ENCODE measurements at regions not wholly inside any gene's neighbourhood (a gene's known extent, or its start where the extent isn't known, plus 50 kb on each side); places are given as distances from the start of the nearest gene placed in this dataset.
"Not testable (repeated sequence)": the region's sequence is repeated elsewhere in the genome, so short reads cannot be mapped to it uniquely, and the experiment has no call there.

DNA sequence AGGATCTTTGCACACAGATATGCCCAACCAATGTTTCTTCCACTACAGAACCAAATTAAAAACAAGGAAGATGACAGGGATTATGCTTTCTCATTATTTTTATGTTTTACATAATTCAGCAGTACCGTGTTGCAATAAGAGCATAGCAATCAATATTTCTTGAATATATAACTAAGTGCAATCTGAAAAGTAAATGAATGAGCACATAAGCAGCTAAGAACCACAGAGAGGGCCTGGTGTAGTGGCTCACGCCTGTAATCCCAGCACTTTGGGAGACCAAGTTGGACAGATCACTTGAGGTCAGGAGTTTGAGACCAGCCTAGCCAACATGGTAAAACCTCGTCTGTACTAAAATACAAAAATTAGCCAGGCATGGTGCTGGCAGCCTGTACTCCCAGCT is 423.7 kb downstream of the MRPL39 start:
- dilution Hi-C loops (cut with MboI; ENCODE audit: extremely low pct_ligation_motif_present, low sequenced_read_pairs): no loop called here
- POLR2A ChIA-PET: no interaction called here
- TF ChIP-seq JUN (IDR thresholded peaks at IDR 0.05; ENCODE audit: borderline replicate concordance, insufficient read depth, insufficient read length, low read depth): no peak
- TF ChIP-seq, protein P1, sequence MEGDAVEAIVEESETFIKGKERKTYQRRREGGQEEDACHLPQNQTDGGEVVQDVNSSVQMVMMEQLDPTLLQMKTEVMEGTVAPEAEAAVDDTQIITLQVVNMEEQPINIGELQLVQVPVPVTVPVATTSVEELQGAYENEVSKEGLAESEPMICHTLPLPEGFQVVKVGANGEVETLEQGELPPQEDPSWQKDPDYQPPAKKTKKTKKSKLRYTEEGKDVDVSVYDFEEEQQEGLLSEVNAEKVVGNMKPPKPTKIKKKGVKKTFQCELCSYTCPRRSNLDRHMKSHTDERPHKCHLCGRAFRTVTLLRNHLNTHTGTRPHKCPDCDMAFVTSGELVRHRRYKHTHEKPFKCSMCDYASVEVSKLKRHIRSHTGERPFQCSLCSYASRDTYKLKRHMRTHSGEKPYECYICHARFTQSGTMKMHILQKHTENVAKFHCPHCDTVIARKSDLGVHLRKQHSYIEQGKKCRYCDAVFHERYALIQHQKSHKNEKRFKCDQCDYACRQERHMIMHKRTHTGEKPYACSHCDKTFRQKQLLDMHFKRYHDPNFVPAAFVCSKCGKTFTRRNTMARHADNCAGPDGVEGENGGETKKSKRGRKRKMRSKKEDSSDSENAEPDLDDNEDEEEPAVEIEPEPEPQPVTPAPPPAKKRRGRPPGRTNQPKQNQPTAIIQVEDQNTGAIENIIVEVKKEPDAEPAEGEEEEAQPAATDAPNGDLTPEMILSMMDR (IDR thresholded peaks at IDR 0.05; ENCODE audit: extremely low read depth in 1 of 2, insufficient read depth in 1 of 2, low read depth in 1 of 2, low read length in 2 of 2): no peak
- no peak for TF ChIP-seq EZH2 (IDR thresholded peaks at IDR 0.05; ENCODE audit: borderline replicate concordance, low read depth, low read length, severe bottlenecking)
- no peak for TF ChIP-seq FOS (IDR thresholded peaks at IDR 0.05; ENCODE audit: borderline replicate concordance, insufficient read depth, low read length)
- TF ChIP-seq POLR2AphosphoS5 (IDR thresholded peaks at IDR 0.05; ENCODE audit: insufficient read depth, low read depth, low read length): no peak
- no peak for TF ChIP-seq GATA2 (IDR thresholded peaks at IDR 0.05; ENCODE audit: insufficient read depth, insufficient read length, low read depth, low read length)
- TF ChIP-seq MYC (IDR thresholded peaks at IDR 0.05; ENCODE audit: low read depth, low read length): no peak
- no peak for TF ChIP-seq MAX (IDR thresholded peaks at IDR 0.05; ENCODE audit: insufficient read depth, insufficient read length)
- no peak for TF ChIP-seq POLR2A (IDR thresholded peaks at IDR 0.05; ENCODE audit: low read depth, low read length)
- no peak overlapping the region for H3K9ac ChIP-seq (replicated peaks; ENCODE audit: extremely low read depth, insufficient read depth, low read length)
- no TSS peak for BruUV-seq (replicated peaks)
- CTCF ChIA-PET: no interaction called here
- no peak overlapping the region for H3K4me3 ChIP-seq (replicated peaks in 1 of 3; ENCODE audit: insufficient read depth in 1 of 3, low read depth in 1 of 3, low read length in 3 of 3)
- H3K9me3 ChIP-seq (replicated peaks; ENCODE audit: control insufficient read depth, insufficient read depth, low read length): no peaks in the 10 kb centered on the region
- DNase-seq (ENCODE audit: low read depth, low spot score): no peak
- intact Hi-C loops (cut with micrococcal nuclease): no loop called here
- no peak for FAIRE-seq
- H3K4me1 ChIP-seq (ENCODE audit: control insufficient read depth, extremely low read depth, insufficient read depth, low read length): no peaks in the 10 kb centered on the region
- no peak overlapping the region for H3K27ac ChIP-seq (ENCODE audit: insufficient read depth, low read depth, low read length)
- no peaks in the 10 kb centered on the region for H4K20me1 ChIP-seq (replicated peaks; ENCODE audit: control insufficient read depth, extremely low read depth, insufficient read depth, low read length)
- H3K27me3 ChIP-seq (ENCODE audit: control insufficient read depth in 2 of 2, insufficient read depth in 2 of 2, low read length in 2 of 2): no peaks in the 10 kb centered on the region
- no peak overlapping the region for H3K4me2 ChIP-seq (ENCODE audit: insufficient read depth, low read length)
- no peaks in the 10 kb centered on the region for H3K79me2 ChIP-seq (ENCODE audit: control insufficient read depth, insufficient read depth, low read length)
- H3K9me1 ChIP-seq (replicated peaks; ENCODE audit: control insufficient read depth, extremely low read depth, insufficient read depth, low read length): no peaks in the 10 kb centered on the region
- H3K36me3 ChIP-seq (ENCODE audit: control insufficient read depth in 2 of 2, extremely low read depth in 1 of 2, insufficient read depth in 2 of 2, low read length in 2 of 2): no peaks in the 10 kb centered on the region
- no peak overlapping the region for H2AFZ ChIP-seq (ENCODE audit: low read depth, low read length)

DNA sequence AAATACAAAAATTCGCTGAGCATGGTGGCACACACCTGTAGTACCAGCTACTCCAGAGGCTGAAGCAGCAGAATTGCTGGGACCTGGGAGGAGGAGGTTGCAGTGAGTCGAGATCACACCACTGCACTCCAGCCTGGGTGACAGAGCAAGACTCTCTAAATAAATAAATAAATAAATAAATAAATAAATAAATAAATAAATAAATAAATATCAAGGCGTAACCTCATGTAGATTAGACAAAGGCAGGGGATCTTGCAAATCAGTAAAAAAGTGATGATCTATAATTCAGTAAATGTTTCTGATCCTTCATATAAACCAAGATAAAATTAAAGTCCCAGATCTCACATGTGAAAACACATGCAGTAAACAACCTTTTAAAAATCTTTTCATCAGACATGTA is 425.6 kb downstream of the MRPL39 start:
- FAIRE-seq, CTCF ChIA-PET: not testable (repeated sequence)

More for the DNA sequence above, 425.6 kb downstream of the MRPL39 start:
- POLR2A ChIA-PET; H2AFZ ChIP-seq (ENCODE audit: low read depth, low read length); H3K9ac ChIP-seq (replicated peaks; ENCODE audit: extremely low read depth, insufficient read depth, low read length); H3K9me1 ChIP-seq (replicated peaks; ENCODE audit: control insufficient read depth, extremely low read depth, insufficient read depth, low read length); BruUV-seq (replicated peaks); H4K20me1 ChIP-seq (replicated peaks; ENCODE audit: control insufficient read depth, extremely low read depth, insufficient read depth, low read length); intact Hi-C loops (cut with micrococcal nuclease); DNase-seq (ENCODE audit: low read depth, low spot score); H3K4me3 ChIP-seq (replicated peaks in 1 of 3; ENCODE audit: insufficient read depth in 1 of 3, low read depth in 1 of 3, low read length in 3 of 3); H3K27me3 ChIP-seq (ENCODE audit: control insufficient read depth in 2 of 2, insufficient read depth in 2 of 2, low read length in 2 of 2); dilution Hi-C loops (cut with MboI; ENCODE audit: extremely low pct_ligation_motif_present, low sequenced_read_pairs); H3K4me2 ChIP-seq (ENCODE audit: insufficient read depth, low read length); H3K79me2 ChIP-seq (ENCODE audit: control insufficient read depth, insufficient read depth, low read length); H3K27ac ChIP-seq (ENCODE audit: insufficient read depth, low read depth, low read length); H3K36me3 ChIP-seq (ENCODE audit: control insufficient read depth in 2 of 2, extremely low read depth in 1 of 2, insufficient read depth in 2 of 2, low read length in 2 of 2); H3K4me1 ChIP-seq (ENCODE audit: control insufficient read depth, extremely low read depth, insufficient read depth, low read length); H3K9me3 ChIP-seq (replicated peaks; ENCODE audit: control insufficient read depth, insufficient read depth, low read length): not testable (repeated sequence)

Data from endothelial cell of umbilical vein (primary cell).